Choroid plexus epithelial cell (primary cell): ENCODE measurements at regions not wholly inside any gene's neighbourhood (a gene's known extent, or its start where the extent isn't known, plus 50 kb on each side); places are given as distances from the start of the nearest gene placed in this dataset.
A peak's percentile ranks its signal among the peaks of the same experiment; 100 is the strongest.

Source experiments
- DNase-seq: peaks from one replicate; pipeline ENCODE4 v3.0.0-alpha.2; 2010; ENCODE audit warnings: low read depth
- H3K4me3 ChIP-seq: 2 replicates; pipeline ENCODE4 v1.5.1; 2011; ENCODE audit warnings: low read depth, mild to moderate bottlenecking, control low read depth, low read length, moderate library complexity
- TF ChIP-seq, protein P1 (sequence below): conservative IDR thresholded peaks from 2 replicates; pipeline ENCODE4 v1.5.1; 2011; ENCODE audit warnings: low read depth, mild to moderate bottlenecking, control low read depth, inconsistent platforms, low read length, moderate library complexity

DNA sequence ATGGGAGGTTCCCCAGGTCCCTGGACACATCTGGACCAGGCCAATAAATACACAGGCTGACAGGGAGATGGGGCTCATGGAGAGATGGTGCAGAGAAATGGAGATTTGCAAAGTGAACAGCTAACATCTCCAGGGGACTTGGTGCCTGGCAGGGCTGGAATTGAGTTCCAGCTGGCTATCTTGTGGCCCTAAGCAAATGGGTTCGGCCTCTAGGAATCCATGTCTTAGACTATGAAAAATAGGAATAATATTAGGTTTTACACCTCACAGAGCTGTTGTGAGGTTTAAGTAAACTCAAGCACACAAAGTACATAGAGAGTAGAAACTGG, 82.9 kb upstream of the SPATA12 start:
- no peak overlapping the region for H3K4me3 ChIP-seq
- DNase-seq, result no peak
- TF ChIP-seq, protein P1, sequence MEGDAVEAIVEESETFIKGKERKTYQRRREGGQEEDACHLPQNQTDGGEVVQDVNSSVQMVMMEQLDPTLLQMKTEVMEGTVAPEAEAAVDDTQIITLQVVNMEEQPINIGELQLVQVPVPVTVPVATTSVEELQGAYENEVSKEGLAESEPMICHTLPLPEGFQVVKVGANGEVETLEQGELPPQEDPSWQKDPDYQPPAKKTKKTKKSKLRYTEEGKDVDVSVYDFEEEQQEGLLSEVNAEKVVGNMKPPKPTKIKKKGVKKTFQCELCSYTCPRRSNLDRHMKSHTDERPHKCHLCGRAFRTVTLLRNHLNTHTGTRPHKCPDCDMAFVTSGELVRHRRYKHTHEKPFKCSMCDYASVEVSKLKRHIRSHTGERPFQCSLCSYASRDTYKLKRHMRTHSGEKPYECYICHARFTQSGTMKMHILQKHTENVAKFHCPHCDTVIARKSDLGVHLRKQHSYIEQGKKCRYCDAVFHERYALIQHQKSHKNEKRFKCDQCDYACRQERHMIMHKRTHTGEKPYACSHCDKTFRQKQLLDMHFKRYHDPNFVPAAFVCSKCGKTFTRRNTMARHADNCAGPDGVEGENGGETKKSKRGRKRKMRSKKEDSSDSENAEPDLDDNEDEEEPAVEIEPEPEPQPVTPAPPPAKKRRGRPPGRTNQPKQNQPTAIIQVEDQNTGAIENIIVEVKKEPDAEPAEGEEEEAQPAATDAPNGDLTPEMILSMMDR, result no peak

DNA sequence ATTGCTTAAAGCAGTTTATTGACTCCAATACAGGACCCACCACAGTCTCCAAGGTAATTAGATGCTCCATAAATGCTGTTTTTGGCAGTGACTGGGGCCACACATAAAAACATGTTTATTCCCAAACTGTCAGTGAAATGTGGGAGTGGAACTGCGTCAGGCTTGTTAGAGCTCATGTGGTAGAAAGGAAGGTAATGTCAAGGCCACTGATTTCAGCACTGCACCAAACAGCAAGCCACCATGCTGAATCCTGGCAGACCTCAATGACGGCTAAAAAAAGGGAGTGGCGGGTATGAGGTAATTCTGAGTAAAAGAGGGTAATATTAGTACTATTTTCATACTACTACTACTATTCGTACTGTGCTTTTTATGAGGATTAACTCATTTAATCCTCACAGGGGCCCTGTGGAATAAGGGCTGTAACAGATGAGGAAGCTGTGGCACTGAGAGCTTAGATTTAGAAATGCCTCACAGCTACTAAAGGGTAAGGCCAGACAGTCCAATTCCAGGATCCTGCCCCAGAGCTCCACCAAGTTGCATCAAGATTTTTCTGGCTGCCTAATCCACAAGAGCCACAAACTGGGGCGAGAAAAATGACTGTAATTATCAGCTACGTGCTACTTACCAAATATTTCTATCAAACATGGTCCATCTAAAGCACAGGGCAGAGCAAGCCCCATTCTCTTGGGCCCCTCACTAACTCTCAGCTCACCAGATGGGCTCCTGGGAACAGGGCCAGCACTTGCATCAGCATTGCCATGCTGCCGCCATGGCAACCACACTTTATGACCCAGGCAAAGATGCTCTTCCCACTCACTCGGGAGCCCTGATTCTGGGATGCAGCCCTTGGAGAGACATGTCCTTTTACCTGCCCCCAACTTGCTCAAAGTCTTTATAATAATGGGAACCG, 83.6 kb upstream of the SPATA12 start:
- peak; percentile 50 for DNase-seq
- TF ChIP-seq, protein P1, result no peak
- H3K4me3 ChIP-seq, result no peak overlapping the region

DNA sequence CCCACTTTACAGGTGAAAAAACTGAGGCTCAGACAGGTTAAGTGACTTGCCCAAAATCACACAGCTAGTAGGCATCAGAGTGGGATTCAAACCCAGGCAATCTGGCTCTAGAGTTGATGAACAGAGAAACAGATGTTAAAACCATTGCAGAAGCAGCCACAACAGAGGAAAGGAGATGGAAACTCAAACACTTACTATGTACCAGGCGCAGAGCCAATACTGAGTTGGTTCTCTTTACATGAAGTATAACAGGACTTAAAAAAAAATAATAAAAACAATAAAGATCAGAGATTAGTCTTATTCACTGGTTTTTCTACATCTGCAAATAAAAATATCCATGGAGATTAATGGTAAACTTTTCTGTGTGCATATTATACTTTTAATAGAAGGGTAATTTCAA, 84.9 kb upstream of the SPATA12 start:
- TF ChIP-seq, protein P1, result no peak
- DNase-seq, result peak; percentile 71
- H3K4me3 ChIP-seq, result no peak overlapping the region

DNA sequence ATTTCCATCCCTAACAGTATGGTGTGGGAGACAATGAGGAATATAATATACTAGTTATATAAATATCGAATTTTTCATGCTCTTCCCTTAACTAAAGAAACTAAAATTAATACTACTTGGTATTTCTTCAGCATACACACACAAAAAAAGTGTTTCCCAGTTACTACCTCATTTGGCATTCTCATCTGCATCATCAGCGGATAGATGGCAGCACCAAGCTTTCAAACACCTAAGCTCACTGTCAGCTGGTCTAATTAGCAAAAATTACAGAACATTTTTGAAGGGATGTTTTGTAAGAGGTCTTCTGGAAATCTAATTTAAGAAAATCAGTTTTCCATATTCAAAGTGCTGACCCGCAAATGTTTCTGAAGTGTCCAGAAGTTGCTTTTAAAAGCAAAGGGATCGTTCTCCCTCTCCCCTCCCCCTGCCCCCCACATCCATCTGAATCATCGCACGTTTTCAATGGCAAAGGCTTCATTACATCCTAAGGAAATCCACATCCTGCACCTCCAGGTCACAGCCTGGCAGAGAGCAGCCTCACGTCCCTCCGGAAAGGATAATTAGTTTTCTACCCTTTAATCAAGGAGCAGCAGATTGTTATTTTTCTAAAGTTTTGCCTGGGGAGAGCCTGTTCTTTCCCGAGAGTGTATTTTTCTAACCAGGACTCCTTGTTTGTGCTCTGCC, 86.1 kb upstream of the SPATA12 start:
- H3K4me3 ChIP-seq, result no peak overlapping the region
- DNase-seq, result no peak
- TF ChIP-seq, protein P1, result no peak

DNA sequence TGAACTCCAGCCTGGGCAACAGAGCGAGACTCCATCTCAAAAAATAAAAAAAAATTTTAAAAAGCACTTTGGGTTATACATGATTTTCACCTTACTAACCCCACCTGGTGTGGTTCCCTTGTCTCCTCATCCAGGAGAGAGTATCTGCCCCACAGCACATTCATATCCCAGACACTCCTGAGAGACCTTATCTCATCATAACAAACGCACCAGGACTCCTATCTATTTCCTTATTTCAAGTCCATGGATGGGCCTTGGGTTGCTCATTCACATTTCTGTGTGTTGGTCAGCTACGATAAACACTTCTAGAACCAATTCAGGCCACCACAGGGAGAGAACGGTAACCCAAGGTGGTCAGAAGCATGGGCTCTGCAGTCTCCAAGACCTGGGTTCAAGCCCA, 88.6 kb upstream of the SPATA12 start:
- no peak overlapping the region for H3K4me3 ChIP-seq
- TF ChIP-seq, protein P1, result no peak
- DNase-seq, result no peak

DNA sequence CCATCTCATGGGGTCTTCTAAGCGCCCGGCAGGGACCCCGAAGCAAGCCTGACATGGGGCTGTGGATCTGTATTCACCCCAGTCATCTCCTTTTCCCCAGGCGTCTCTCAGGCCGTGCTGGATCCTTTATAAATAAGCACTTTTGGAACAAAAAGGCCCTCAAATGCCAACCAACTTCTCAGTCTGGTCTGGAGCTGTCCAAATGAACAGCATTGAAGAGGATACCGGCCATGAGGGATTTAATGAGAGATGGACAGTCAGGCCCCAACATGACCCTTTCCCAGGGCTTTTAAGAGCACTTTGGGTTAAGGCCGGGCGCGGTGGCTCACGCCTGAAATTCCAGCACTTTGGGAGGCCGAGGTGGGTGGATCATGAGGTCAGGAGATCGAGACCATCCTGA, 89.2 kb upstream of the SPATA12 start:
- no peak for DNase-seq
- H3K4me3 ChIP-seq, result no peak overlapping the region
- TF ChIP-seq, protein P1, result no peak
